ENCODE measurements at regions not wholly inside any gene's neighbourhood (a gene's known extent, or its start where the extent isn't known, plus 50 kb on each side); places are given as distances from the start of the nearest gene placed in this dataset.

DNA sequence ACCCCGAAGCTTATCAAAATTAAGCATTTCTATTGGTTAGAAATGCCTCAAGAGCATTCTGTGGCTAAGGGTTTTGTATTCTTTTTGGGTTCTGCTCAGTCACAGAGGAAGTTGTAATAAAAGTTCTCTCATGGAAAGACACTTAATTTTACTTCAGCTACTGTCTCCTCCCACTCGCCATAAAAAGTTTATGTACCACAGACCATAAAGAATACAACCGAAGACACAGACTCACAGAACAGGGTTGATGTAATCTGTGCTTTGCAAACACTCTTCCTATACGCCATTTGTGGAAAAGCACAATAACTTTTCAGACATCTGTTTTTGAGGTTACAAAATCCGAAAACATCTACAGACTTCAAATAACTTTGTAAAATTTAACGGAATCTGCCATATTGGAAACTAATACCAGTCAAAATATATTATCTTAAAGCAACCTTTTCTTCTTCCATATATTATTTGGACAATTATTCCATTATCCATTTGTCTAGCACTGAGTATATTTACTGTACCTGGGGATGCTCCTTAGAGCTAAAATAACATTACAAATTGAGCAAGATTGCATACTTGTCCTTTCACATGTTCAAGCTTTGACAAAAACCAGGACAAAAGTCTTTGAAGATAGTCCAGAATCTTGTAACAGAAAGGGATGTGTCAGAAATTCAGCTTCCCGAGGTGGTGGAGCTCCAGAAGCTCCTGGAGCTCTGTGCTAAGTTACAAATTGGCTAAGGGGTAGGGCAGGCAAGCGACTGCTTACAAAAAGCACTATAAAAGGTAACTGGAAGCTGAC lies 219.0 kb upstream of the MEOX2 start:
- no peak overlapping the region for H3K27ac ChIP-seq
- H3K4me1 ChIP-seq: no peaks in the 10 kb centered on the region
- TF ChIP-seq, protein P1, sequence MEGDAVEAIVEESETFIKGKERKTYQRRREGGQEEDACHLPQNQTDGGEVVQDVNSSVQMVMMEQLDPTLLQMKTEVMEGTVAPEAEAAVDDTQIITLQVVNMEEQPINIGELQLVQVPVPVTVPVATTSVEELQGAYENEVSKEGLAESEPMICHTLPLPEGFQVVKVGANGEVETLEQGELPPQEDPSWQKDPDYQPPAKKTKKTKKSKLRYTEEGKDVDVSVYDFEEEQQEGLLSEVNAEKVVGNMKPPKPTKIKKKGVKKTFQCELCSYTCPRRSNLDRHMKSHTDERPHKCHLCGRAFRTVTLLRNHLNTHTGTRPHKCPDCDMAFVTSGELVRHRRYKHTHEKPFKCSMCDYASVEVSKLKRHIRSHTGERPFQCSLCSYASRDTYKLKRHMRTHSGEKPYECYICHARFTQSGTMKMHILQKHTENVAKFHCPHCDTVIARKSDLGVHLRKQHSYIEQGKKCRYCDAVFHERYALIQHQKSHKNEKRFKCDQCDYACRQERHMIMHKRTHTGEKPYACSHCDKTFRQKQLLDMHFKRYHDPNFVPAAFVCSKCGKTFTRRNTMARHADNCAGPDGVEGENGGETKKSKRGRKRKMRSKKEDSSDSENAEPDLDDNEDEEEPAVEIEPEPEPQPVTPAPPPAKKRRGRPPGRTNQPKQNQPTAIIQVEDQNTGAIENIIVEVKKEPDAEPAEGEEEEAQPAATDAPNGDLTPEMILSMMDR (IDR thresholded peaks at IDR 0.05): no peak
- ATAC-seq (no peak), DNase-seq (no peak)
- no peaks in the 10 kb centered on the region for H3K9me3 ChIP-seq
- H3K27me3 ChIP-seq (ENCODE audit: insufficient read depth in 3 of 3, low read length in 2 of 3): no peaks in the 10 kb centered on the region
- 64 to 82% (median 78%) methylated on average over 8 of the region's 8 CpGs for WGBS, 3 donors
- H3K4me3 ChIP-seq: no peak overlapping the region
- intact Hi-C loops (cut with DNase I): no loop called here
- H3K36me3 ChIP-seq (ENCODE audit: insufficient read depth in 1 of 2, low read depth in 1 of 2): no peaks in the 10 kb centered on the region

DNA sequence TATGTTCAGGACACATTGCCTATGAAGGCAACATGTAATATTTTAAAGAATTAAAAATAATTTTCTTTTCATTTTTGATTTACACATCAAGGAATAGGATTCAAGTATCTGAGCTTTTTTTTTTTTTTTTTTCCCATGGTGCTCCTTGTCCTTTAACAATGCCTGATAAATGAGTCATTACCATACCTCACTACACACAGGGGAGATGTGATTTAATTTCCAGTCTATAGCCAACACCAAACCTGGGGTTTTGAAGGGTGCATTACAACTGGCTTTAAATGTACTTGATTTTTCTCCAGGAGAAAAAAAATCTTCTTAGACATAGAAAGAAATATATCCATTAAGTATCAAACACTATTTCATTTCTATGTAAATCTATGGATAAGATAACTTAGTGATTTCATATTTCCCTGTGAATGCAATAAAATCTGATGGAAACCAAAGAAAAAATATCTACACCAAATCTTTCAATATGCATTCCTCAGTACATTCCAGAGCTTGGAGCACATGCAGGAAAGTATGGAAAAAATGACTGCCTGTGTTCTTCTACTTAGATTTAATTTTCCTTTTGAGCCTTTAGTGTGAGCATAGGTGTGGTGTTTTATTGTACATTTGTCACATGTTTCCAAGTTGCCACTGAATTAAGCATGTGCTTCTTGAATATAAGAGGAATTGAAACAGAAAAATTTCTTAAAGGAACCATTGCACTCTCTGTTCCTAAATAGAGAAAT lies 204.8 kb upstream of the MEOX2 start:
- H3K27ac ChIP-seq: no peak overlapping the region
- no peaks in the 10 kb centered on the region for H3K9me3 ChIP-seq
- no peaks in the 10 kb centered on the region for H3K36me3 ChIP-seq (ENCODE audit: insufficient read depth in 1 of 2, low read depth in 1 of 2)
- TF ChIP-seq, protein P1 (IDR thresholded peaks at IDR 0.05): no peak
- H3K4me3 ChIP-seq: no peak overlapping the region
- ATAC-seq (no peak), DNase-seq (no peak)
- intact Hi-C loops (cut with DNase I): no loop called here
- no peaks in the 10 kb centered on the region for H3K27me3 ChIP-seq (ENCODE audit: insufficient read depth in 3 of 3, low read length in 2 of 3)
- H3K4me1 ChIP-seq: no peaks in the 10 kb centered on the region

DNA sequence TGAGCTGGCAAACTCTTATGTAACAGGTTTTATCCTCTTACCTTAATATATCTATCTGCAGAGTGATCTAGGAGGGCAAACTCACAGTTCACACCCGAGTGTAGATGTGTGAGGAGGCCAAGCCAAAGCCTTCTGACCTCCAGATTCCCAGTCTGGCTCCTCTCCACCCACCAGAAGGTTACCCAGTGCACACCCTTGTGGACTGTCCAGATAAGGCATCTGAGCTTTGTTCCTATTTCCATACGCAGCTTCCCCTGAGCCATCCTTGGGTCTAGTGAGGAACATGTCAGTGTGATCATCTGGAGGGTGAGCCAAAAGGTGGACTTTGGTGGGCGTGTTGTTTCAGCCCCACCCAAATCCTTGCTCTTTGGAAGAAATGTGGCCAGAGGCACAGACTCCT lies 203.0 kb upstream of the MEOX2 start:
- WGBS, 3 donors: 58 to 77% (median 68%) methylated on average over 3 of the region's 3 CpGs
- no peak overlapping the region for H3K4me3 ChIP-seq
- H3K36me3 ChIP-seq (ENCODE audit: insufficient read depth in 1 of 2, low read depth in 1 of 2): no peaks in the 10 kb centered on the region
- peak in 1 of 4 donors; percentile 44 for ATAC-seq
- H3K4me1 ChIP-seq: no peaks in the 10 kb centered on the region
- intact Hi-C loops (cut with DNase I): no loop called here
- TF ChIP-seq, protein P1 (IDR thresholded peaks at IDR 0.05): peak; percentile 26
- no peaks in the 10 kb centered on the region for H3K9me3 ChIP-seq
- no peak for DNase-seq
- H3K27me3 ChIP-seq (ENCODE audit: insufficient read depth in 3 of 3, low read length in 2 of 3): no peaks in the 10 kb centered on the region
- H3K27ac ChIP-seq: no peak overlapping the region

DNA sequence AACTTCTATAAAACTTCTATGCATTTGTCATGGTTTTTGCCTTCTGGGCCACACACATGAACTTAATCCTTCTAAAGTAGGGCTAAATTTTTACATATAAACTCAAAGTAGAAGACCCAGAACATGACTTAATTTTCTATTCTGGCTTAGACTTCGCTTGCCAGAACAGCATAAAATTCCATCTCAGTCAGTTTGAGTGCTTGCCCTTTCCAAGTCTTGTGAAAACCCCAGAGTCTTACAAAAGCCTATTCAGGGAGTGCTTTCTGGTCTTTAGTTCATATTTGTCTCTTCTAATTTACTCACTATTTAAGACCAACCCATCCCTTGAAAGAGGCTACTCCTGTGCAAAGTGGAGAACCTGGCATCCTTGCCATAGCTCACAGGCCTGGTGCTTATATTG lies 201.6 kb upstream of the MEOX2 start:
- ATAC-seq: no peak
- no peak for DNase-seq
- Histone ChIP-seq H3K27me3 (ENCODE audit: insufficient read depth in 3 of 3, low read length in 2 of 3) (no peaks in the 10 kb centered on the region), H3K9me3 (no peaks in the 10 kb centered on the region), H3K36me3 (ENCODE audit: insufficient read depth in 1 of 2, low read depth in 1 of 2) (no peaks in the 10 kb centered on the region), H3K27ac (no peak overlapping the region), H3K4me3 (no peak overlapping the region), H3K4me1 (no peaks in the 10 kb centered on the region)
- WGBS, 3 donors: 51 to 74% (median 68%) methylated on average over 1 of the region's 1 CpG
- intact Hi-C loops (cut with DNase I): no loop called here
- TF ChIP-seq, protein P1 (IDR thresholded peaks at IDR 0.05): no peak
